ENCODE measurements at regions not wholly inside any gene's neighbourhood (a gene's known extent, or its start where the extent isn't known, plus 50 kb on each side); places are given as distances from the start of the nearest gene placed in this dataset.
A peak's percentile ranks its signal among the peaks of the same experiment; 100 is the strongest.

DNA sequence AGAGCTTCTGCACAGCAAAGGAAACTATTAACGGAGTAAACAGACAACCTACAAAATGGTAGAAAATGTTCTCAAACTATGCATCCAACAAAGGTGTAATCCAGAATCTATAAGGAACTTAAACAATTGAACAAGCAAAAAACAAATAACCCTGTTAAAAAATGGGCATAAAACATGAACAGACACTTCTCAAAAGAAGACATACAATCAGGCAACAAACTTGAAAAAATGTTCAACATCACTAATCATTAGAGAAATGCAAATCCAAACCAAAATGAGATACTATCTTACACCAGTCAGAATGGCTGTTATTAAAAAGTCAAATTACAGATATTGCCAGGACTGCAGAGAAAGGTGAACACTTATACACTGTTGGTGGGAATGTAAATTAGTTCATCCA, 309.6 kb upstream of the KLF3 start:
- no peaks in the 10 kb centered on the region for H4K20me1 ChIP-seq (replicated peaks; ENCODE audit: control insufficient read depth, insufficient read depth, low read length)
- 30% methylated on average over 1 of the region's 1 CpG for WGBS (ENCODE audit: insufficient coverage, low coverage, missing lambda C conversion rate)
- DNase-seq (ENCODE audit: extremely low read depth in 1 of 4, low spot score in 3 of 4) (no peak), ATAC-seq (no peak), FAIRE-seq (peak; percentile 44)
- H3K36me3 ChIP-seq (ENCODE audit: control insufficient read depth, insufficient read depth, low read length) = no peaks in the 10 kb centered on the region
- CTCF ChIA-PET (ENCODE audit: low intra/inter-chr PET ratio) = no interaction called here
- in situ Hi-C loops (cut with MboI) (no loop called here), intact Hi-C loops (cut with micrococcal nuclease) (no loop called here)
- H3K27me3 ChIP-seq (ENCODE audit: control insufficient read depth in 2 of 2, insufficient read depth in 2 of 2, low read length in 2 of 2) = no peaks in the 10 kb centered on the region
- no peaks in the 10 kb centered on the region for H3K9me3 ChIP-seq (replicated peaks; ENCODE audit: control insufficient read depth, insufficient read depth, low read depth, low read length)
- no peaks in the 10 kb centered on the region for H3K9me1 ChIP-seq (ENCODE audit: control insufficient read depth, insufficient read depth, low read length)
- H3K27ac ChIP-seq (ENCODE audit: extremely low read depth, low read depth, low read length) = no peak overlapping the region
- H3K79me2 ChIP-seq (ENCODE audit: control insufficient read depth, insufficient read depth, low read length) = no peaks in the 10 kb centered on the region
- TF ChIP-seq, protein P1, sequence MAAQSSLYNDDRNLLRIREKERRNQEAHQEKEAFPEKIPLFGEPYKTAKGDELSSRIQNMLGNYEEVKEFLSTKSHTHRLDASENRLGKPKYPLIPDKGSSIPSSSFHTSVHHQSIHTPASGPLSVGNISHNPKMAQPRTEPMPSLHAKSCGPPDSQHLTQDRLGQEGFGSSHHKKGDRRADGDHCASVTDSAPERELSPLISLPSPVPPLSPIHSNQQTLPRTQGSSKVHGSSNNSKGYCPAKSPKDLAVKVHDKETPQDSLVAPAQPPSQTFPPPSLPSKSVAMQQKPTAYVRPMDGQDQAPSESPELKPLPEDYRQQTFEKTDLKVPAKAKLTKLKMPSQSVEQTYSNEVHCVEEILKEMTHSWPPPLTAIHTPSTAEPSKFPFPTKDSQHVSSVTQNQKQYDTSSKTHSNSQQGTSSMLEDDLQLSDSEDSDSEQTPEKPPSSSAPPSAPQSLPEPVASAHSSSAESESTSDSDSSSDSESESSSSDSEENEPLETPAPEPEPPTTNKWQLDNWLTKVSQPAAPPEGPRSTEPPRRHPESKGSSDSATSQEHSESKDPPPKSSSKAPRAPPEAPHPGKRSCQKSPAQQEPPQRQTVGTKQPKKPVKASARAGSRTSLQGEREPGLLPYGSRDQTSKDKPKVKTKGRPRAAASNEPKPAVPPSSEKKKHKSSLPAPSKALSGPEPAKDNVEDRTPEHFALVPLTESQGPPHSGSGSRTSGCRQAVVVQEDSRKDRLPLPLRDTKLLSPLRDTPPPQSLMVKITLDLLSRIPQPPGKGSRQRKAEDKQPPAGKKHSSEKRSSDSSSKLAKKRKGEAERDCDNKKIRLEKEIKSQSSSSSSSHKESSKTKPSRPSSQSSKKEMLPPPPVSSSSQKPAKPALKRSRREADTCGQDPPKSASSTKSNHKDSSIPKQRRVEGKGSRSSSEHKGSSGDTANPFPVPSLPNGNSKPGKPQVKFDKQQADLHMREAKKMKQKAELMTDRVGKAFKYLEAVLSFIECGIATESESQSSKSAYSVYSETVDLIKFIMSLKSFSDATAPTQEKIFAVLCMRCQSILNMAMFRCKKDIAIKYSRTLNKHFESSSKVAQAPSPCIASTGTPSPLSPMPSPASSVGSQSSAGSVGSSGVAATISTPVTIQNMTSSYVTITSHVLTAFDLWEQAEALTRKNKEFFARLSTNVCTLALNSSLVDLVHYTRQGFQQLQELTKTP (IDR thresholded peaks at IDR 0.05; ENCODE audit: low read depth in 1 of 2, partially characterized antibody in 2 of 2) = peak in 1 of 2 experiments; percentile 97
- TF ChIP-seq ZC3H8 (IDR thresholded peaks at IDR 0.05) = no peak
- no peak overlapping the region for H3K9ac ChIP-seq (ENCODE audit: insufficient read depth in 1 of 2, low read depth in 2 of 2, low read length in 2 of 2)
- H3K4me3 ChIP-seq = no peak overlapping the region
- POLR2A ChIA-PET = no interaction called here
- no peak overlapping the region for H2AFZ ChIP-seq (ENCODE audit: low read depth, low read length)
- BruUV-seq (replicated peaks) = no TSS peak
- no peaks in the 10 kb centered on the region for H3K4me1 ChIP-seq (replicated peaks in 1 of 2; ENCODE audit: control insufficient read depth in 2 of 2, insufficient read depth in 2 of 2, low read length in 2 of 2)
- no peak overlapping the region for H3K4me2 ChIP-seq (ENCODE audit: insufficient read depth, low read length)

DNA sequence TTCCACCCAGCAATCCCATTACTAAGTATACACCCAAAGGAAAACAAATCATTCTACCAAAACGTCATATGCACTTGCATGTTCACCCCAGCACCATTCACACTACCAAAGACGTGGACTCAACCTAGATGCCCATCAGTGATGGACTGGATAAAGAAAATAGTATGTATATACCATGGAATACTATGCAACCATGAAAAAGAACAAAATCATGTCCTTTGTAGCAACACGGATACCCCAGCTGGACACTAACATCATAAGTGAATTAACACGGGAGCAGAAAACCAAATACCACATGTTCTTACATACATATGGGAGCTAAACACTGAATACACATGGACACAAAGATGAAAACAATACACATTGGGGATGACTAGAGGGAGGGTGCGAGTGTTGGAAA, 309.1 kb upstream of the KLF3 start:
- in situ Hi-C loops (cut with MboI) = no loop called here
- no peak overlapping the region for H3K4me3 ChIP-seq
- H3K79me2 ChIP-seq (ENCODE audit: control insufficient read depth, insufficient read depth, low read length) = no peaks in the 10 kb centered on the region
- H3K9me3 ChIP-seq (replicated peaks; ENCODE audit: control insufficient read depth, insufficient read depth, low read depth, low read length) = no peaks in the 10 kb centered on the region
- intact Hi-C loops (cut with micrococcal nuclease) = no loop called here
- no peak for FAIRE-seq
- no peak overlapping the region for H3K9ac ChIP-seq (ENCODE audit: insufficient read depth in 1 of 2, low read depth in 2 of 2, low read length in 2 of 2)
- no peak overlapping the region for H3K27ac ChIP-seq (ENCODE audit: extremely low read depth, low read depth, low read length)
- TF ChIP-seq ZNF146 (CRISPR knock-in tag; IDR thresholded peaks at IDR 0.05; ENCODE audit: unreplicated experiment) (peak; percentile 78), HDAC1 (IDR thresholded peaks at IDR 0.05) (no peak), NCOA1 (IDR thresholded peaks at IDR 0.05; ENCODE audit: low read depth) (no peak), POLR2H (tag; IDR thresholded peaks at IDR 0.05; ENCODE audit: low read depth) (no peak), NONO (IDR thresholded peaks at IDR 0.05; ENCODE audit: low read depth in 2 of 2, low read length in 1 of 2) (no peak)
- ATAC-seq = no peak
- H3K9me1 ChIP-seq (ENCODE audit: control insufficient read depth, insufficient read depth, low read length) = no peaks in the 10 kb centered on the region
- no peaks in the 10 kb centered on the region for H4K20me1 ChIP-seq (replicated peaks; ENCODE audit: control insufficient read depth, insufficient read depth, low read length)
- BruUV-seq (replicated peaks) = no TSS peak
- DNase-seq (ENCODE audit: extremely low read depth in 1 of 4, low spot score in 3 of 4) = no peak
- H2AFZ ChIP-seq (ENCODE audit: low read depth, low read length) = no peak overlapping the region
- H3K4me2 ChIP-seq (ENCODE audit: insufficient read depth, low read length) = no peak overlapping the region
- H3K36me3 ChIP-seq (ENCODE audit: control insufficient read depth, insufficient read depth, low read length) = no peaks in the 10 kb centered on the region
- POLR2A ChIA-PET = no interaction called here
- no peaks in the 10 kb centered on the region for H3K27me3 ChIP-seq (ENCODE audit: control insufficient read depth in 2 of 2, insufficient read depth in 2 of 2, low read length in 2 of 2)
- 34% methylated on average over 5 of the region's 5 CpGs for WGBS (ENCODE audit: insufficient coverage, low coverage, missing lambda C conversion rate)
- no peaks in the 10 kb centered on the region for H3K4me1 ChIP-seq (replicated peaks in 1 of 2; ENCODE audit: control insufficient read depth in 2 of 2, insufficient read depth in 2 of 2, low read length in 2 of 2)
- CTCF ChIA-PET (ENCODE audit: low intra/inter-chr PET ratio) = no interaction called here

Data from K562 (cell line).